ACC112 (cell line): ENCODE measurements at regions not wholly inside any gene's neighbourhood (a gene's known extent, or its start where the extent isn't known, plus 50 kb on each side); places are given as distances from the start of the nearest gene placed in this dataset.
"Not testable (repeated sequence)": the region's sequence is repeated elsewhere in the genome, so short reads cannot be mapped to it uniquely, and the experiment has no call there.

Experiments
- H2AFZ ChIP-seq: fragments of 200-600 bp; sonication (generic); one replicate; pipeline ENCODE4 v1.6.0; 2017; ENCODE audit warnings: antibody characterized with exemption, low read length; ENCODE audit not compliant: unreplicated experiment
- H3K27ac ChIP-seq: fragments of 200-600 bp; sonication (generic); 2 replicates; pipeline ENCODE4 v1.5.1; 2014; ENCODE audit warnings: low read depth, mild to moderate bottlenecking, antibody characterized with exemption, low read length, moderate library complexity
- H3K27me3 ChIP-seq: fragments of 200-600 bp; sonication (generic); 2 replicates; pipeline ENCODE4 v1.6.1; 2014; ENCODE audit warnings: mild to moderate bottlenecking, antibody characterized with exemption, low read length, moderate library complexity, mixed read lengths; ENCODE audit not compliant: insufficient read depth
- H3K36me3 ChIP-seq: fragments of 200-600 bp; sonication (generic); 2 replicates; pipeline ENCODE4 v1.6.1; 2016; ENCODE audit warnings: mild to moderate bottlenecking, antibody characterized with exemption, low read length, moderate library complexity, mixed read lengths; ENCODE audit not compliant: insufficient read depth
- H3K4me1 ChIP-seq: fragments of 200-600 bp; sonication (generic); one replicate; pipeline ENCODE4 v1.6.1; 2016; ENCODE audit warnings: low read length, mixed read lengths; ENCODE audit not compliant: insufficient read depth, unreplicated experiment, control insufficient read depth
- H3K4me3 ChIP-seq: fragments of 200-600 bp; sonication (generic); 2 replicates; pipeline ENCODE4 v1.5.1; 2014; ENCODE audit warnings: mild to moderate bottlenecking, low read depth, low read length
- H3K79me2 ChIP-seq: fragments of 200-600 bp; sonication (generic); one replicate; pipeline ENCODE4 v1.6.0; 2016; ENCODE audit warnings: low read length; ENCODE audit not compliant: control insufficient read depth, unreplicated experiment, insufficient read depth

GRCh38 chr1:178036090-178036489 is 57.8 kb upstream of the RASAL2 start:
- Histone ChIP-seq H3K4me3 (no peak overlapping the region), H3K36me3 (no peaks in the 10 kb centered on the region), H3K27me3 (no peaks in the 10 kb centered on the region), H3K27ac (no peak overlapping the region), H3K79me2 (no peaks in the 10 kb centered on the region), H3K4me1 (peaks cover 4% of the 10 kb centered on the region), H2AFZ (no peak overlapping the region)

DNA sequence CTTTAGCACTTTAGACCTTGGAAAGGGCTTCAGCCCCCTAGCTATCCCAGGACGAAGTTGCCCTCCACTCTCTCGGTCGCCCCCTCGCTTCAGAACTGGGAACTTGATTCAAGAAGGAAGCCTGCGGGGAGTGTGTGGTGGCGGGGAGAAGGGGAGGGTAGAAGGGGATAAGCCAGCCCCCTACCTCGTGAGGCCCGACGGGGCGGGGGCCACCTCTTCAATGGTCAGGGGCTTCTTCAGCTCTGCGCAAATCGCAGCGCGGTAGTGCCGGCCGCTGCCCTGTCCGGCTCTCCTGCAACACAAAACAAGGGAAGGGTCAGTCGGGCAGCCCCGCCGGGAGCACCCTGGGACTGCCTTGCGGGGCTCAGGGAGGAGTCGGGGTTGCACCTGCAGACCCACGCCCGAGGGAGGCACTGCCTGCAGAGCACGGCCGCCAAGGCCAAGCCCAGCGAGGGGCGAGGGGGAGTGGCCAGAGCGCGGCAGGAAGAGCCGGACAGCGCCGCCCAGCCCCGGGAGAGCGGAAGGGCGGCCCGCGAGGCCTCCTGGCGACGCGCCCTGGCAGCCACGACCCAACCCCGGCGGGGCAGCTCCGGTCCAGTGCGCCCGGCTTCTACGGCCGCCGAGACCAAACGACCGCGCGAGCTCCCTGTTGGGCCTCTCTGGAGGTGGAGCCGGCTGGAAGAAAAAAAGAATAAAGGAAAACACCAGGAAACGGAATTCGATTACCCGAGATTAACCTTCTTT is 56.2 kb upstream of the RASAL2 start:
- Histone ChIP-seq H3K4me3 (peak overlapping the region; percentile 63), H3K27me3 (no peaks in the 10 kb centered on the region), H2AFZ (peak overlapping the region; percentile 53), H3K4me1 (no peaks in the 10 kb centered on the region), H3K36me3 (no peaks in the 10 kb centered on the region), H3K27ac (no peak overlapping the region), H3K79me2 (no peaks in the 10 kb centered on the region)

DNA sequence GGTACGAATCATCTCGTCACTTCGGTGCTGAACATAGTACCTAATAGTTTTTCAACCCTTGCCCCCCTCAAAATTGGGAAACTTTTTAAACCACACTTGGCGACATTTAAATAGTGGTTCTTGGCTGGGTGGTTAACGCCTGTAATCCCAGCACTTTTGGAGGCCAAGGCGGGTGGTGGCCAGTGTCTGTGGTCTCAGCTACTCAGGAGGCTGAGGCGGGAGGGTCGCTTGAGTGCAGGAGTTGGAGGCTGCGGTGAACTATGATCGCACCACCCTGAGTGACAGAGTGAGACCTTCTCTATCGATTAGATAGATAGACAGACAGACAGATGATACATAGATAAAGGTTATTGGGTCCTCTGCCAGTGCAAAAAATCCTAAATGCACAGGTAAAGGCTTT is 55.5 kb upstream of the RASAL2 start:
- H3K27ac ChIP-seq = no peak overlapping the region
- no peaks in the 10 kb centered on the region for H3K36me3 ChIP-seq
- H3K4me3 ChIP-seq = peak overlapping the region; percentile 63
- H2AFZ ChIP-seq = peak overlapping the region; percentile 53
- H3K4me1 ChIP-seq = no peaks in the 10 kb centered on the region
- no peaks in the 10 kb centered on the region for H3K27me3 ChIP-seq
- H3K79me2 ChIP-seq = no peaks in the 10 kb centered on the region

GRCh38 chr1:178039891-178040290 is 54.0 kb upstream of the RASAL2 start:
- Histone ChIP-seq H3K79me2 (no peaks in the 10 kb centered on the region), H3K27me3 (no peaks in the 10 kb centered on the region), H3K27ac (no peak overlapping the region), H3K4me1 (no peaks in the 10 kb centered on the region), H3K4me3 (no peak overlapping the region), H2AFZ (no peak overlapping the region), H3K36me3 (no peaks in the 10 kb centered on the region)

GRCh38 chr1:178043940-178044339 is 50.0 kb upstream of the RASAL2 start:
- not testable (repeated sequence) for H3K4me3 ChIP-seq, H3K79me2 ChIP-seq, H2AFZ ChIP-seq, H3K36me3 ChIP-seq, H3K27ac ChIP-seq, H3K27me3 ChIP-seq, H3K4me1 ChIP-seq
